Astrocyte (in vitro differentiated cells and primary cell): ENCODE measurements at regions not wholly inside any gene's neighbourhood (a gene's known extent, or its start where the extent isn't known, plus 50 kb on each side); places are given as distances from the start of the nearest gene placed in this dataset.

ENCODE experiments used
- CTCF ChIP-seq: IDR thresholded peaks from 2 replicates; pipeline ENCODE4 v1.5.1; 2011; ENCODE audit warnings: low read depth, mild to moderate bottlenecking, inconsistent platforms, low read length, moderate library complexity; ENCODE audit not compliant: insufficient read depth
- EZH2 ChIP-seq: IDR thresholded peaks from 2 replicates; pipeline ENCODE4 v1.6.1; 2012; ENCODE audit warnings: mild to moderate bottlenecking, low read length, inconsistent platforms; ENCODE audit not compliant: insufficient read depth

- TF ChIP-seq CTCF (no peak), EZH2 (no peak)
Observed at GRCh38 chr3:152113413-152113812, 155.3 kb upstream of the MBNL1 start.
